Subcutaneous abdominal adipose tissue (tissue), 5 donors: ENCODE measurements at regions not wholly inside any gene's neighbourhood (a gene's known extent, or its start where the extent isn't known, plus 50 kb on each side); places are given as distances from the start of the nearest gene placed in this dataset.
"Not testable (repeated sequence)": the region's sequence is repeated elsewhere in the genome, so short reads cannot be mapped to it uniquely, and the experiment has no call there.

ENCODE experiments used
- H3K27ac ChIP-seq: one replicate; pipeline ENCODE4 v1.7.0; 2013; ENCODE audit warnings: low read depth, mild to moderate bottlenecking, inconsistent platforms, low read length, moderate library complexity
- H3K27me3 ChIP-seq, 5 donors: one replicate each; pipeline ENCODE4 v1.7.0; 2013; ENCODE audit warnings: low read length in 5 of 5, inconsistent platforms in 1 of 5; ENCODE audit not compliant: control insufficient read depth in 5 of 5, insufficient read depth in 4 of 5
- H3K36me3 ChIP-seq, 5 donors: one replicate each; pipeline ENCODE4 v1.7.0; 2013; ENCODE audit warnings: low read length in 5 of 5; ENCODE audit not compliant: control insufficient read depth in 5 of 5, insufficient read depth in 5 of 5
- H3K4me1 ChIP-seq, 5 donors: one replicate each; pipeline ENCODE4 v1.7.0; 2013; ENCODE audit warnings: low read length in 5 of 5, mild to moderate bottlenecking in 3 of 5, moderate library complexity in 1 of 5; ENCODE audit not compliant: control insufficient read depth in 5 of 5, insufficient read depth in 5 of 5
- H3K4me3 ChIP-seq, 5 donors: one replicate each; pipeline ENCODE4 v1.7.0; 2013; ENCODE audit warnings: low read length in 5 of 5, low read depth in 1 of 5
- H3K9ac ChIP-seq, 5 donors: one replicate each; pipeline ENCODE4 v1.7.0; 2013; ENCODE audit warnings: low read length in 5 of 5, mild to moderate bottlenecking in 4 of 5, moderate library complexity in 3 of 5
- H3K9me3 ChIP-seq, 5 donors: one replicate each; pipeline ENCODE4 v1.7.0; 2013; ENCODE audit warnings: low read length in 5 of 5; ENCODE audit not compliant: control insufficient read depth in 5 of 5
- donor health status: healthy.
- donor health status: healthy.
- donor health status: healthy.
- donor health status: healthy.
- donor health status: healthy.

DNA sequence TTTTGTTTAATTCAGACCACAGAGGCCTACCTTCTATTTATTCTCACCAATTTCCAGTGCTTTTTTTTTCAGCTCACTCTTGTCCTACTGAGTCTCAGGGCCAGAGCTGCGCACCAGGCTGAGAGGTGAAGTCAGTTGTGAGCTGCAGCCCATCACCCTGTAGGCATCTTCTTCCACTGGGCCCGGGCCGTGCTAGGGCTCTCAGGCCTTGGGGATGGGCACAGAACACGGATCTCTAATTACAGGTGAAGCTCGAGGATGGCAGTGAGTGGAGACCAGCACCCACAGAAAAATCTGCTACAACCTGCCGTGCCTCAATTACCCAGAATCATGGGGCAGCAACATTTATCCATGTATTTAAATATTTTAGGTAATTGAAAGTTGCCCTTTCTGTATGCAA is 82.1 kb downstream of the IRX5 start:
- Histone ChIP-seq H3K4me1 (no peaks in the 10 kb centered on the region), H3K27me3 (peaks cover 0 to 17% (median 6%) of the 10 kb centered on the region in 5 donors), H3K4me3 (no peak overlapping the region), H3K27ac (no peak overlapping the region), H3K9ac (no peak overlapping the region), H3K36me3 (no peaks in the 10 kb centered on the region), H3K9me3 (peaks cover 0 to 3% (median 0%) of the 10 kb centered on the region in 5 donors)

DNA sequence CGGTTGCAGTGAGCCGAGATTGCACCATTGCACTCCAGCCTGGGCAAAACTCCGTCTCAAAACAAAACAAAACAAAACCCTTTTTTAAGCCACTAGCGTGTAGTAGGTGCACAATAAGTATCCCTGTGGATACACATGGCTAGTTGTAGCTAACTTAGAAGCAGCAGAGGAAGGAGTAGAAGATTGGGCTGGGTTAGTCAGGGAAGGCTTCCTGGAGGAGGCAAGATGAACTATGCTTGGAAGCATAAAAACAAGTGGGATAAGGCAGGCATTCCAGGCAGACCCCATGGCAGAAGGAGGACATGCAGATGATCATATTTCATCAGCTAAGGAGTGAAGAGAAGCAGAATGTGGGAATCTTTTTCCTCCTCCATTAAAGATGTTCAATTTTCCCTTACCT is 83.4 kb downstream of the IRX5 start:
- H3K27ac ChIP-seq, result no peak overlapping the region
- H3K4me3 ChIP-seq, result no peak overlapping the region
- peaks cover 0 to 12% (median 5%) of the 10 kb centered on the region in 5 donors for H3K27me3 ChIP-seq
- H3K9me3 ChIP-seq, result peaks cover 0 to 3% (median 0%) of the 10 kb centered on the region in 5 donors
- H3K36me3 ChIP-seq, result no peaks in the 10 kb centered on the region
- no peaks in the 10 kb centered on the region for H3K4me1 ChIP-seq
- H3K9ac ChIP-seq, result no peak overlapping the region

DNA sequence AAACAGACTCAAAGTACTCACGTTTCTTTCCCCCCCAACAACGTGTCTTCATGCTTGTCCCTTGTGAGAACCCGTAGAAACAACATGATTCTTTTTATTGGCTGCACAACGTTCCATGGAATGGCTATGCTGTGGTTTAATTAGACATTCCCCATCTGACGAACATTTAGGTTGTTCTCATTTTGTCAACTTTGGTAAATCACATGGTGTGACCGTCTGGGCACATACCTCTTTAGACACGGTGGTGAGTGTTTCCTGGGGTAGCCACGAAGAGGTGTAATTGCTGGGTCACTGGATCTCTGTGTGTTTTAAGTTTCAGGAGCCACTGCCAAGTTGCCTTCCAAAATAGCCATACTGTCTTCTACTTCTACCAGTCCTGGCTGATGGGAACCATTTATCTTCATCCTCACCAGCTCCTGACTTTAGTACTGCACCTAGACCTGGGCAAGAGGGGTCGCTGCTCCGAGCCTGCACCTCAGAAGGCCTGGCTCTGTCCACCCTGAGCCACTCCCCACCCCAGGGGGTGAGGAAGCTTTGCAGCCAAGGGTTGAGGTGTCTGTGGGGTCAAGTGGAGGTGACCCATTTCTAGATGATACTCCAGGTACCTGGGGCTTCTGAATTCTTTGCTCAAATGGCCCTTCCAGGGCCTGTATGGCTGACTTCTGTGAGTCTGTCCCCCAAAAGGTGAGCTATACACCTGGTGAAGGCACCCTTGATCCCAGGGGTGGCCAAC is 84.7 kb downstream of the IRX5 start:
- Histone ChIP-seq H3K27ac (no peak overlapping the region), H3K9me3 (peaks cover 0 to 10% (median 0%) of the 10 kb centered on the region in 5 donors), H3K4me1 (no peaks in the 10 kb centered on the region), H3K9ac (no peak overlapping the region), H3K36me3 (no peaks in the 10 kb centered on the region), H3K4me3 (no peak overlapping the region), H3K27me3 (peaks cover 0 to 14% (median 5%) of the 10 kb centered on the region in 5 donors)

DNA sequence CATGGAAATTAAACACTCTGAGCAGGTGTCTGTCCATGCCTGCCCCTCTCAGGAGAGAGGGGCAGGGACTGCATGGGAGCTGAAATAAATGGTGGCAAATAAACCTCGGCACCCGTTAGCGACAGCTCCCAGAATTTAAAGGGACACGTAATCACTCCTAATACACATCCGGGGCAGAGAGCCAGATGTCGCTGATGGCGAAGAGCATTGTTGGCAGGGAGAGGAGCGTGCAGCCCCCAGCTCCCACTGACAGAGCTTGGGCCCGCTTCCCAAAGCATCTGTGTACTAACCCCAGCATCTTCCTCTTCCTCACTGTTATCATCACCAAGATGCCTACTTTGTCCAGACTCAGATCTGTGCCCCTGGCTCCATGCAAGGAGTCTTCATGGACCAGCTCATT is 85.8 kb downstream of the IRX5 start:
- Histone ChIP-seq H3K27me3 (peaks cover 0 to 14% (median 5%) of the 10 kb centered on the region in 5 donors), H3K4me3 (no peak overlapping the region), H3K9me3 (peaks cover 0 to 16% (median 5%) of the 10 kb centered on the region in 5 donors), H3K27ac (no peak overlapping the region), H3K9ac (no peak overlapping the region), H3K36me3 (no peaks in the 10 kb centered on the region), H3K4me1 (no peaks in the 10 kb centered on the region)

DNA sequence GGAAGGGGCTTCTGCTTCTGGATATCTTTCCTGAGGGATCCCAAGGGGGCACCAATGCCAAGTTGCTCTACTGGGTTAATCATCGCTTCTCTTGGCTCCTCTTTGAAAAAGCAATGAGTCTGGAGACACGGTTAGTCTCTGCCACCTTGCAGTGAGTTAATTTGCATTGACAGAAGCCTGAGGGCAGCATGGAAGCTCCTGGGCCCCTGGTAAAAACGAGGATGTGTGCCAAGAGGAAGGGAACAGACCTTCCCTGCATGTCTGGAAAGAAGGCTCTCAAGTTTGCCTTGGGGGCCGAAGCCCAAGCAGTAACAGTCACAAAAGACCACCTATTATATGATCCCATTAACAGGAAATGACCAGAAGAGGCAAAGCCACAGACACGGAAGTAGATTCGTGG is 86.7 kb downstream of the IRX5 start:
- Histone ChIP-seq H3K9me3 (peaks cover 0 to 19% (median 5%) of the 10 kb centered on the region in 5 donors), H3K27me3 (peaks cover 0 to 14% (median 5%) of the 10 kb centered on the region in 5 donors), H3K27ac (no peak overlapping the region), H3K4me1 (no peaks in the 10 kb centered on the region), H3K36me3 (no peaks in the 10 kb centered on the region), H3K9ac (no peak overlapping the region), H3K4me3 (no peak overlapping the region)

DNA sequence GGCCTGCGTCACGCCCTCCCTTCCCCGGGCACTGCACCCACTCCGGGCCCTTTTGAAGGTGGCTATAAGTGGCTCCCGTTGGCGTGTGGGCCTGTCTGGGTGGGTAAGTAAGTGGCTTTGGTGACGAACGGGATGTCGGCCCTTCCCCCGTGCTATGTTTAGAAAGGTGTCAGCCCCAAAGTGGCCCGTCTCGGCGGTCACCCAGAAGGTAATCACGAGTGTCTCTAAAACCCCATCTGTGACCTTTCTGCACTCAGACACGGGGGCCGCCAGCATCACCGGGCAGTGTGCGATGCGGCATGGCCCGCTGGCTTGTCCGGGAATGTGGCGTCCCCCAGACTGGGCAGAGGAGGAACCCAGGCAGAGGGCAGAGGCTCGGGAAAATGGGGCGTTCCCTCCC is 88.2 kb downstream of the IRX5 start:
- Histone ChIP-seq H3K36me3 (no peaks in the 10 kb centered on the region), H3K9me3 (peaks cover 0 to 18% (median 5%) of the 10 kb centered on the region in 5 donors), H3K4me1 (no peaks in the 10 kb centered on the region), H3K9ac (no peak overlapping the region), H3K27ac (no peak overlapping the region), H3K4me3 (no peak overlapping the region), H3K27me3 (peaks cover 0 to 14% (median 5%) of the 10 kb centered on the region in 5 donors)

DNA sequence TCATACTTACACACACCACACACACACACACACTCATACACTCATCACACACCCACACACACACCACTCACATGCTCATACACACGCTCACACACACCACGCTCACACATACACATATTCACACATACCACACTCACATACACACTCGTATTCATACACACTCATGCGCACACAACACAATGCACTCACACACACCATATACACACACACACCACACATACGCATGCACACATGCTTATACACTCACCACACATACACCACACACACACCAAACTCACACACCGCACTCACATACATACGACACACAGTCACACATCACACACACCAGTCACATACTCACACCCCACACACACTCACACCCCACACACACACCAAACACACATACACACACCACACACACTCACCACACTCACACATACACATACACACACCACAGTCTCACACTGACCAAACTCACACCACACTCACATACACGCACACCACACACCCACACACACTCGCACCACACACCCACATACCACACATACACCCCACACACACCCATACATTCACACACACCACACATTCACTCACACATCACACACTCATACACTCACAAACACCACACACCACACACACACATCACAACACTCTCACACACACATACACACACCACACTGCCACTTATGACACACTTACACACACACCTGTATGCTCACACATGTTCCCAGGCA is 88.9 kb downstream of the IRX5 start:
- Histone ChIP-seq H3K9ac (no peak overlapping the region), H3K4me1 (no peaks in the 10 kb centered on the region), H3K9me3 (peaks cover 0 to 18% (median 5%) of the 10 kb centered on the region in 5 donors), H3K4me3 (no peak overlapping the region), H3K36me3 (no peaks in the 10 kb centered on the region), H3K27me3 (peaks cover 0 to 14% (median 5%) of the 10 kb centered on the region in 5 donors), H3K27ac (no peak overlapping the region)

DNA sequence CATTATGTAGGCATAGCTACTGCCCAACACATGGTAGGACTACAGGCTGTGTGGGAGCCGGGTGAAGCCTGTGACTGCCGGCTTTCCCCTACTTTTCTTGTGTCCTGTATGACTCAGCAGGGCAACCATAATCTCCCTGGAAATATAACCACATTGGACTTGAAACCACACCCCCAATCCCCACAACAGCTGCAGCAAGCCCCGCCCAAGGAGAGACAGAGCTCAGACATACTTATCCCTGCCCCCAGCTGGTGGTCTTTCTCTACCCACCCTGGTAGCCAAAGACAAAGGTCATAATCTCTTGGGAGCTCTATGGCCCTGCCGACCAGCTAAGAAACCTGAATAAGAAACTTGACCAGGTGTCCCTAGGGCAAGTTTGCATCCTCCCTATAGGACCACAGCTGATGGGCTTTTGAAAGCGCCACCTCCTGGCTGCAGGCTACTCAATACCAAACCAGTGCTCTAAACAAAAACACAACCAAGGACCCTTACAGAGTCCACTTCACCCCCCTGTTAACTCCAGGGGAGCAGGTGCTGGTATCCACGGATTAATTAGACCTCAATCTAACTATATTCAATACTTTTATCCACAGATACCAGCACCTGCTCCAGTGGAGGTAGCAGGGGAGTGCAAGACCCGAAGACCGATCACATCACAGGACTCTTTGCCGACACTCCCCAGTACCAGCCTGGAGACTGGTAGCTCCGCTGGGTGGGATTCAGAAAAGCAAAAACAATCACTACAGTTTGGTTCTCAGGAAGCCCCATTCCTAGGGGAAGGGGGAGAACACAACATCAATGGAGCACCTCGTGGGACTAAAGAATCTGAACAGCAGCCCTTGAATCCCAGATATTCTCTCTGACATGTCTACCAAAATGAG is 91.2 kb downstream of the IRX5 start:
- Histone ChIP-seq H3K9me3 (peaks cover 0 to 18% (median 5%) of the 10 kb centered on the region in 5 donors), H3K4me1 (no peaks in the 10 kb centered on the region), H3K27me3 (peaks cover 0 to 10% (median 2%) of the 10 kb centered on the region in 5 donors)

DNA sequence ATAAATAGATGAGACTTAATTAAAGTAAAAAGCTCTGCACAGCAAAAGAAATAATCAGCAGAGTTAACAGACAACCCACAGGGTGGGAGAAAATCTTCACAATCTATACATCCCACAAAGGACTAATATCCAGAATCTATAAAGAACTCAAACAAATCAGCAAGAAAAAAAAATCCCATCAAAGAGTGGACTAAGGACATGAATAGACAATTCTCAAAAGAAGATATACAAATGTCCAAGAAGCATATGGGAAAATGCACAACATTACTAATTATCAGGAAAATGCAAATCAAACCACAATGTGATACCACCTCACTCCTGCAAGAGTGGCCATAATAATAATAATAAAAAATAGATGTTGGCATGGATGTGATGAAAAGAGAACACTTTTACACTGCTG is 96.6 kb downstream of the IRX5 start:
- H3K27ac ChIP-seq, H3K9ac ChIP-seq, H3K4me1 ChIP-seq, H3K27me3 ChIP-seq, H3K4me3 ChIP-seq, H3K36me3 ChIP-seq, H3K9me3 ChIP-seq: not testable (repeated sequence)

More for the DNA sequence above, 91.2 kb downstream of the IRX5 start:
- Histone ChIP-seq H3K4me3 (no peak overlapping the region), H3K36me3 (no peaks in the 10 kb centered on the region), H3K9ac (no peak overlapping the region), H3K27ac (no peak overlapping the region)
